ENCODE measurements at regions not wholly inside any gene's neighbourhood (a gene's known extent, or its start where the extent isn't known, plus 50 kb on each side); places are given as distances from the start of the nearest gene placed in this dataset.

DNA sequence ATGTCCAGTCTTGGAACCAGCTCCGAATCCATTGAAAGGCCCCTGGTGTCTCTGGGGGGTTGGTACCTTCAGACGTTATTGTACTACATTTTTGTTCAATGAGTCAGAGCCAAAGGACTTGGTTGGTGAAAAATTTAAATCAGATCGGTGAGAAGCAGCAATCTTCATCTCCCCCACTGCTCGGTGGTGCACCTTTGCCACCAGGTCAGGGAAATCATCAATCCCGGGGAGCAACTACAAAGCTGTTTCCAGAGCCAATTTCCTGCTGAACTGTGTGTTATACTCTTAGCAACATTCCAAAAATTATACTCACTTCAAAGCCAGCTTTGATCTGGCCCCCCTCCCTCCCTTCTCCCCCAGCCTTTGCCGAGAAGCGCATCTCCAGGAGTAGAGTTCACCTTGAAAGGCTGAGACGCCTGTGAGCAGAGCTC is 375.2 kb upstream of the WWC1 start:
- peak; percentile 38 for DNase-seq
- peaks cover 64% of the 10 kb centered on the region for H3K79me2 ChIP-seq (ENCODE audit: insufficient read depth)
- H3K9ac ChIP-seq, result no peak overlapping the region
- 49 to 58% methylated on average over 8 of the region's 8 CpGs for WGBS, 2 experiments (ENCODE audit: low coverage in 1 of 2, low lambda C conversion rate in 2 of 2, missing lambda C conversion rate in 2 of 2)
- H3K27ac ChIP-seq, result peak overlapping the region; percentile 21; the same call in 1 of the 2 replicates
- H3K36me3 ChIP-seq (ENCODE audit: low read depth), result no peaks in the 10 kb centered on the region
- H3K27me3 ChIP-seq (replicated peaks; ENCODE audit: insufficient read depth), result no peaks in the 10 kb centered on the region
- peaks cover 45% of the 10 kb centered on the region for H3K4me1 ChIP-seq (ENCODE audit: insufficient read depth)
- no peak overlapping the region for H3K4me2 ChIP-seq (ENCODE audit: unreplicated experiment)
- H3F3A ChIP-seq (ENCODE audit: insufficient read depth), result 0 out of 2 replicates have a peak, but pooled peaks cover 9% of the 10 kb centered on the region
- TF ChIP-seq EZH2phosphoT487 (IDR thresholded peaks at IDR 0.05; ENCODE audit: insufficient read depth, low read depth) (no peak), EZH2 (IDR thresholded peaks at IDR 0.05; ENCODE audit: insufficient read depth, poor library complexity, severe bottlenecking) (no peak)
- no peak overlapping the region for H3K4me3 ChIP-seq
- no peaks in the 10 kb centered on the region for H3K9me3 ChIP-seq (ENCODE audit: low read depth)
- in situ Hi-C loops (cut with MboI), result no loop called here
- no peaks in the 10 kb centered on the region for H3K9me2 ChIP-seq (ENCODE audit: insufficient read depth)
- no peaks in the 10 kb centered on the region for H4K20me1 ChIP-seq (ENCODE audit: insufficient read depth)
- no peak overlapping the region for H2AFZ ChIP-seq

- Histone ChIP-seq H3K36me3 (ENCODE audit: low read depth) (no peaks in the 10 kb centered on the region), H3F3A (ENCODE audit: insufficient read depth) (0 out of 2 replicates have a peak, but pooled peaks cover 9% of the 10 kb centered on the region), H3K79me2 (ENCODE audit: insufficient read depth) (peaks cover 66% of the 10 kb centered on the region), H3K27me3 (replicated peaks; ENCODE audit: insufficient read depth) (no peaks in the 10 kb centered on the region), H3K4me2 (ENCODE audit: unreplicated experiment) (no peak overlapping the region), H3K4me1 (ENCODE audit: insufficient read depth) (peaks cover 45% of the 10 kb centered on the region), H3K4me3 (no peak overlapping the region), H3K9me3 (ENCODE audit: low read depth) (no peaks in the 10 kb centered on the region), H4K20me1 (ENCODE audit: insufficient read depth) (no peaks in the 10 kb centered on the region), H3K9ac (no peak overlapping the region), H2AFZ (no peak overlapping the region), H3K9me2 (ENCODE audit: insufficient read depth) (no peaks in the 10 kb centered on the region), H3K27ac (peak overlapping the region; percentile 21; the same call in 1 of the 2 replicates)
- peak; percentile 68 for DNase-seq
- in situ Hi-C loops (cut with MboI), result no loop called here
- no peak for TF ChIP-seq EZH2 (IDR thresholded peaks at IDR 0.05; ENCODE audit: insufficient read depth, poor library complexity, severe bottlenecking)
- TF ChIP-seq EZH2phosphoT487 (IDR thresholded peaks at IDR 0.05; ENCODE audit: insufficient read depth, low read depth), result no peak
- 51 to 56% methylated on average over 3 to 4 of the region's 4 CpGs for whole genome bisulfite sequencing, 2 experiments (ENCODE audit: low coverage in 1 of 2, low lambda C conversion rate in 2 of 2, missing lambda C conversion rate in 2 of 2)
Observed at GRCh38 chr5:167916706-167917105, 374.7 kb upstream of the WWC1 start.

GRCh38 chr5:167918184-167918812 is 373.1 kb upstream of the WWC1 start:
- no peak overlapping the region for H3K9ac ChIP-seq
- H4K20me1 ChIP-seq (ENCODE audit: insufficient read depth), result no peaks in the 10 kb centered on the region
- whole genome bisulfite sequencing, 2 experiments (ENCODE audit: low coverage in 1 of 2, low lambda C conversion rate in 2 of 2, missing lambda C conversion rate in 2 of 2), result 61 to 68% methylated on average over 11 of the region's 11 CpGs
- 0 out of 2 replicates have a peak, but pooled peaks cover 9% of the 10 kb centered on the region for H3F3A ChIP-seq (ENCODE audit: insufficient read depth)
- H2AFZ ChIP-seq, result no peak overlapping the region
- H3K27ac ChIP-seq, result no peak overlapping the region
- H3K4me3 ChIP-seq, result no peak overlapping the region
- TF ChIP-seq EZH2 (IDR thresholded peaks at IDR 0.05; ENCODE audit: insufficient read depth, poor library complexity, severe bottlenecking) (no peak), EZH2phosphoT487 (IDR thresholded peaks at IDR 0.05; ENCODE audit: insufficient read depth, low read depth) (no peak)
- H3K4me1 ChIP-seq (ENCODE audit: insufficient read depth), result peaks cover 35% of the 10 kb centered on the region
- in situ Hi-C loops (cut with MboI), result no loop called here
- no peaks in the 10 kb centered on the region for H3K9me2 ChIP-seq (ENCODE audit: insufficient read depth)
- H3K9me3 ChIP-seq (ENCODE audit: low read depth), result no peaks in the 10 kb centered on the region
- DNase-seq, result peak; percentile 22
- no peaks in the 10 kb centered on the region for H3K36me3 ChIP-seq (ENCODE audit: low read depth)
- no peaks in the 10 kb centered on the region for H3K27me3 ChIP-seq (replicated peaks; ENCODE audit: insufficient read depth)
- no peak overlapping the region for H3K4me2 ChIP-seq (ENCODE audit: unreplicated experiment)
- peaks cover 63% of the 10 kb centered on the region for H3K79me2 ChIP-seq (ENCODE audit: insufficient read depth)

GRCh38 chr5:167918813-167919483 is 372.5 kb upstream of the WWC1 start:
- Histone ChIP-seq H2AFZ (no peak overlapping the region), H4K20me1 (ENCODE audit: insufficient read depth) (no peaks in the 10 kb centered on the region), H3K79me2 (ENCODE audit: insufficient read depth) (peaks cover 69% of the 10 kb centered on the region), H3K9me2 (ENCODE audit: insufficient read depth) (no peaks in the 10 kb centered on the region), H3K4me1 (ENCODE audit: insufficient read depth) (peaks cover 31% of the 10 kb centered on the region), H3K4me3 (no peak overlapping the region), H3K36me3 (ENCODE audit: low read depth) (no peaks in the 10 kb centered on the region), H3K9me3 (ENCODE audit: low read depth) (no peaks in the 10 kb centered on the region), H3K27ac (no peak overlapping the region), H3K27me3 (replicated peaks; ENCODE audit: insufficient read depth) (no peaks in the 10 kb centered on the region), H3K4me2 (ENCODE audit: unreplicated experiment) (no peak overlapping the region), H3K9ac (no peak overlapping the region), H3F3A (ENCODE audit: insufficient read depth) (0 out of 2 replicates have a peak, but pooled peaks cover 3% of the 10 kb centered on the region)
- DNase-seq, result no peak
- TF ChIP-seq EZH2 (IDR thresholded peaks at IDR 0.05; ENCODE audit: insufficient read depth, poor library complexity, severe bottlenecking), result no peak
- TF ChIP-seq EZH2phosphoT487 (IDR thresholded peaks at IDR 0.05; ENCODE audit: insufficient read depth, low read depth), result no peak
- in situ Hi-C loops (cut with MboI), result no loop called here
- 53 to 55% methylated on average over 11 of the region's 11 CpGs for WGBS, 2 experiments (ENCODE audit: low coverage in 1 of 2, low lambda C conversion rate in 2 of 2, missing lambda C conversion rate in 2 of 2)
